ENCODE measurements at regions not wholly inside any gene's neighbourhood (a gene's known extent, or its start where the extent isn't known, plus 50 kb on each side); places are given as distances from the start of the nearest gene placed in this dataset.
A peak's percentile ranks its signal among the peaks of the same experiment; 100 is the strongest.

DNA sequence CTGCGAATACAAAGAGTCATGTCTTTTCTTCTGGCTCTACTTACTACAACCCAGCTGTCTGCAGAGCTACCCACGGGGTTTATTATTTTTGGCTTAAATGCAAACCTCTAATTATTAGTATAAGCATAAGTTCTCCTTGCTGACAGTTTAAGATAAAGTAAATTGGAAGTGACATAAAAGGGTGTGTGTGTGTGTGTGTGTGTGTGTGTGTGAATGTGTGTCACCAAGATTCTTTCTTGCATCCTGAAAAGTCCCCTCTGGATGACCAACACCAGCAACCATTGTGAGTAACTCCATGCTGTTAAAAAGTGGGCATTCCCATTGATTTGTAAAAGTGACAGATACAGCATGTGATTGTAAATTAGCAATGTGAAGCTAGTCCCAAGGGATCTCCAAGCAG lies 803.8 kb upstream of the ZNF608 start:
- Histone ChIP-seq H3K9me3 (no peaks in the 10 kb centered on the region), H3K27me3 (no peaks in the 10 kb centered on the region), H3K27ac (no peak overlapping the region), H3K4me3 (no peak overlapping the region), H3K36me3 (no peaks in the 10 kb centered on the region), H3K4me1 (peaks cover 0 to 40% (median 12%) of the 10 kb centered on the region in 4 donors)
- intact Hi-C loops (cut with DNase I; ENCODE audit: low total_unique reads) (no loop called here), in situ Hi-C loops (cut with MboI; ENCODE audit: low pct_ligation_motif_present in 1 of 4, low pct_unique_long_range_greater_than_20kb in 1 of 4, low sequenced_read_pairs in 3 of 4) (no loop called here)
- 9 to 14% methylated on average over 1 to 2 of the region's 2 CpGs for WGBS, 2 donors (ENCODE audit: low coverage in 1 of 2)
- TF ChIP-seq POLR2AphosphoS5 (IDR thresholded peaks at IDR 0.05), result no peak
- DNase-seq, result no peak

GRCh38 chr5:125551246-125551645 lies 804.8 kb upstream of the ZNF608 start:
- Histone ChIP-seq H3K27ac (peak overlapping the region in 2 of 4 donors; percentile 24 to 50), H3K4me1 (peaks cover 0 to 40% (median 12%) of the 10 kb centered on the region in 4 donors), H3K4me3 (no peak overlapping the region), H3K27me3 (no peaks in the 10 kb centered on the region), H3K36me3 (no peaks in the 10 kb centered on the region), H3K9me3 (no peaks in the 10 kb centered on the region)
- TF ChIP-seq CTCF (IDR thresholded peaks at IDR 0.05), result no peak
- no peak for TF ChIP-seq EP300 (IDR thresholded peaks at IDR 0.05; ENCODE audit: low read depth)
- no peak for TF ChIP-seq POLR2A (IDR thresholded peaks at IDR 0.05)
- TF ChIP-seq POLR2AphosphoS5 (IDR thresholded peaks at IDR 0.05), result no peak
- in situ Hi-C loops (cut with MboI; ENCODE audit: low pct_ligation_motif_present in 1 of 4, low pct_unique_long_range_greater_than_20kb in 1 of 4, low sequenced_read_pairs in 3 of 4), result no loop called here
- intact Hi-C loops (cut with DNase I; ENCODE audit: low total_unique reads), result no loop called here
- no peak for DNase-seq

GRCh38 chr5:125551797-125552196 lies 805.4 kb upstream of the ZNF608 start:
- Histone ChIP-seq H3K27ac (peak overlapping the region in 3 of 4 donors; percentile 24 to 57 (median 50)), H3K4me1 (peaks cover 0 to 40% (median 12%) of the 10 kb centered on the region in 4 donors), H3K9me3 (no peaks in the 10 kb centered on the region), H3K4me3 (no peak overlapping the region), H3K36me3 (no peaks in the 10 kb centered on the region), H3K27me3 (no peaks in the 10 kb centered on the region)
- no peak for DNase-seq
- in situ Hi-C loops (cut with MboI; ENCODE audit: low pct_ligation_motif_present in 1 of 4, low pct_unique_long_range_greater_than_20kb in 1 of 4, low sequenced_read_pairs in 3 of 4) (no loop called here), intact Hi-C loops (cut with DNase I; ENCODE audit: low total_unique reads) (no loop called here)
- TF ChIP-seq CTCF (IDR thresholded peaks at IDR 0.05) (no peak), POLR2AphosphoS5 (IDR thresholded peaks at IDR 0.05) (no peak), EP300 (IDR thresholded peaks at IDR 0.05; ENCODE audit: low read depth) (no peak), POLR2A (IDR thresholded peaks at IDR 0.05) (no peak)
- 49 to 57% methylated on average over 4 of the region's 4 CpGs for WGBS, 2 donors (ENCODE audit: low coverage in 1 of 2)

GRCh38 chr5:125552486-125552885 lies 806.0 kb upstream of the ZNF608 start:
- in situ Hi-C loops (cut with MboI; ENCODE audit: low pct_ligation_motif_present in 1 of 4, low pct_unique_long_range_greater_than_20kb in 1 of 4, low sequenced_read_pairs in 3 of 4) (no loop called here), intact Hi-C loops (cut with DNase I; ENCODE audit: low total_unique reads) (no loop called here)
- no peaks in the 10 kb centered on the region for H3K27me3 ChIP-seq
- peak overlapping the region in 2 of 4 donors; percentile 17 to 50 for H3K27ac ChIP-seq
- TF ChIP-seq EP300 (IDR thresholded peaks at IDR 0.05; ENCODE audit: low read depth) (no peak), POLR2AphosphoS5 (IDR thresholded peaks at IDR 0.05) (no peak), POLR2A (IDR thresholded peaks at IDR 0.05) (no peak), CTCF (IDR thresholded peaks at IDR 0.05) (no peak)
- H3K36me3 ChIP-seq, result no peaks in the 10 kb centered on the region
- DNase-seq, result no peak
- H3K4me1 ChIP-seq, result peaks cover 0 to 40% (median 12%) of the 10 kb centered on the region in 4 donors
- H3K4me3 ChIP-seq, result no peak overlapping the region
- no peaks in the 10 kb centered on the region for H3K9me3 ChIP-seq
- 75 to 85% methylated on average over 1 of the region's 1 CpG for WGBS, 2 donors (ENCODE audit: low coverage in 1 of 2)

- TF ChIP-seq POLR2AphosphoS5 (IDR thresholded peaks at IDR 0.05) (no peak), CTCF (IDR thresholded peaks at IDR 0.05) (no peak), EP300 (IDR thresholded peaks at IDR 0.05; ENCODE audit: low read depth) (no peak), POLR2A (IDR thresholded peaks at IDR 0.05) (no peak)
- in situ Hi-C loops (cut with MboI; ENCODE audit: low pct_ligation_motif_present in 1 of 4, low pct_unique_long_range_greater_than_20kb in 1 of 4, low sequenced_read_pairs in 3 of 4) (no loop called here), intact Hi-C loops (cut with DNase I; ENCODE audit: low total_unique reads) (no loop called here)
- peaks cover 0 to 28% (median 9%) of the 10 kb centered on the region in 4 donors for H3K4me1 ChIP-seq
- WGBS, 2 donors (ENCODE audit: low coverage in 1 of 2), result 77 to 88% methylated on average over 2 of the region's 2 CpGs
- DNase-seq, result no peak
- no peaks in the 10 kb centered on the region for H3K36me3 ChIP-seq
- no peak overlapping the region for H3K27ac ChIP-seq
- no peaks in the 10 kb centered on the region for H3K27me3 ChIP-seq
- H3K9me3 ChIP-seq, result no peaks in the 10 kb centered on the region
- H3K4me3 ChIP-seq, result no peak overlapping the region
These were observed 807.9 kb upstream of the ZNF608 start for GRCh38 chr5:125554355-125554754.
